GM21786 (cell line): ENCODE measurements at regions not wholly inside any gene's neighbourhood (a gene's known extent, or its start where the extent isn't known, plus 50 kb on each side); places are given as distances from the start of the nearest gene placed in this dataset.
A peak's percentile ranks its signal among the peaks of the same experiment; 100 is the strongest.

Experiments
- ATAC-seq: cut with Tn5 transposase; IDR thresholded peaks from one replicate; pipeline ENCODE4 v1.9.1; 2021; ENCODE audit not compliant: unreplicated experiment

- ATAC-seq: peak; percentile 94
Measured at GRCh38 chr1:59046730-59047157, 250.2 kb upstream of the FGGY start.

- no peak for ATAC-seq
Measured at GRCh38 chr1:59051007-59051406, 245.9 kb upstream of the FGGY start.

GRCh38 chr1:59052166-59052590, 244.7 kb upstream of the FGGY start:
- ATAC-seq: no peak

GRCh38 chr1:59054172-59054571, 242.7 kb upstream of the FGGY start:
- no peak for ATAC-seq

GRCh38 chr1:59055908-59056719, 240.8 kb upstream of the FGGY start:
- no peak for ATAC-seq

GRCh38 chr1:59057211-59057694, 239.6 kb upstream of the FGGY start:
- ATAC-seq: no peak

GRCh38 chr1:59057796-59058195, 239.1 kb upstream of the FGGY start:
- ATAC-seq: no peak

GRCh38 chr1:59058665-59059439, 238.0 kb upstream of the FGGY start:
- no peak for ATAC-seq

GRCh38 chr1:59061876-59062275, 235.0 kb upstream of the FGGY start:
- ATAC-seq: no peak

GRCh38 chr1:59062743-59063142, 234.2 kb upstream of the FGGY start:
- ATAC-seq: no peak

GRCh38 chr1:59063501-59063900, 233.4 kb upstream of the FGGY start:
- no peak for ATAC-seq

GRCh38 chr1:59064592-59064991, 232.3 kb upstream of the FGGY start:
- ATAC-seq: no peak

GRCh38 chr1:59066236-59066635, 230.7 kb upstream of the FGGY start:
- no peak for ATAC-seq

- no peak for ATAC-seq
Measured at GRCh38 chr1:59070610-59071009, 226.3 kb upstream of the FGGY start.

GRCh38 chr1:59071289-59071688, 225.6 kb upstream of the FGGY start:
- ATAC-seq: no peak

GRCh38 chr1:59071876-59072582, 224.9 kb upstream of the FGGY start:
- ATAC-seq: peak; percentile 73

- ATAC-seq: no peak
Measured at GRCh38 chr1:59072583-59072947, 224.3 kb upstream of the FGGY start.

GRCh38 chr1:59074598-59074997, 222.3 kb upstream of the FGGY start:
- ATAC-seq: no peak

GRCh38 chr1:59075021-59075420, 221.9 kb upstream of the FGGY start:
- ATAC-seq: no peak

GRCh38 chr1:59076612-59077011, 220.3 kb upstream of the FGGY start:
- ATAC-seq: no peak

GRCh38 chr1:59077466-59078069, 219.3 kb upstream of the FGGY start:
- no peak for ATAC-seq
